PFSK-1 (cell line): ENCODE measurements at regions not wholly inside any gene's neighbourhood (a gene's known extent, or its start where the extent isn't known, plus 50 kb on each side); places are given as distances from the start of the nearest gene placed in this dataset.

Experiments
- FOXP2 ChIP-seq: optimal IDR thresholded peaks from 2 replicates; pipeline ENCODE3; 2011; ENCODE audit warnings: borderline replicate concordance, control low read depth, inconsistent platforms; ENCODE audit not compliant: insufficient read depth; ENCODE audit errors: extremely low read length, extremely low read depth
- POLR2AphosphoS5 ChIP-seq: IDR thresholded peaks from 2 replicates; pipeline ENCODE4 v1.6.1; 2012; ENCODE audit warnings: low read depth, mild to moderate bottlenecking, control low read depth, low read length, moderate library complexity
- SIN3A ChIP-seq: IDR thresholded peaks from 2 replicates; pipeline ENCODE4 v1.6.1; 2012; ENCODE audit warnings: mild to moderate bottlenecking, low read length, moderate library complexity, borderline replicate concordance; ENCODE audit not compliant: insufficient read depth
- TAF1 ChIP-seq: IDR thresholded peaks from 2 replicates; pipeline ENCODE4 v1.6.1; 2012; ENCODE audit warnings: low read length, control low read depth, borderline replicate concordance; ENCODE audit not compliant: insufficient read depth
- TF ChIP-seq, protein P1 (sequence below), 2 experiments: IDR thresholded peaks; 2 replicates each; pipeline versions ENCODE4 v1.6.1 to v1.8.0; 2011 to 2012; ENCODE audit warnings: low read depth in 2 of 2, low read length in 2 of 2, control low read depth in 1 of 2, inconsistent platforms in 1 of 2, mild to moderate bottlenecking in 1 of 2, moderate library complexity in 1 of 2; ENCODE audit not compliant: insufficient read depth in 1 of 2

DNA sequence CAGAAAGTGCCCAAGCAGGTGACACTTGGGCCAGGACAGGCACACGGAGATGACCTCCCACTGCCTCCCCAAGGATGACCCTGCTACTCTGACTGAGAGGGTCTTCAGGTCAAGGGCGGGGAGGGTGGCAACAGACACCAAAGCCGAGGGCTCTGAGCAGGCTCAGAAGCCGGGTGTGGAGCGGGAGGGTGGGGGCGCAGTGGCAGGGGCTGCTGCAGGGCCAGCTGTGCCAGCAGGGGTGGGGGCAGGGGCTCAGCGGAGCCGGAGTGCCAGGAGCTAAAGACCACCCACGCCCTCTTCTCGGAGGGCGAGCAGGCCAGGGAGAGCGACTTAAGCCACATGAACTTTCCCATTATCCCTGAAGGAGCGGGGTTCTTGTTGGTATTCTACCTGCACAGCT lies 93.3 kb upstream of the MBOAT2 start:
- TF ChIP-seq TAF1 (no peak), POLR2AphosphoS5 (no peak), SIN3A (no peak), FOXP2 (no peak)
- TF ChIP-seq, protein P1, sequence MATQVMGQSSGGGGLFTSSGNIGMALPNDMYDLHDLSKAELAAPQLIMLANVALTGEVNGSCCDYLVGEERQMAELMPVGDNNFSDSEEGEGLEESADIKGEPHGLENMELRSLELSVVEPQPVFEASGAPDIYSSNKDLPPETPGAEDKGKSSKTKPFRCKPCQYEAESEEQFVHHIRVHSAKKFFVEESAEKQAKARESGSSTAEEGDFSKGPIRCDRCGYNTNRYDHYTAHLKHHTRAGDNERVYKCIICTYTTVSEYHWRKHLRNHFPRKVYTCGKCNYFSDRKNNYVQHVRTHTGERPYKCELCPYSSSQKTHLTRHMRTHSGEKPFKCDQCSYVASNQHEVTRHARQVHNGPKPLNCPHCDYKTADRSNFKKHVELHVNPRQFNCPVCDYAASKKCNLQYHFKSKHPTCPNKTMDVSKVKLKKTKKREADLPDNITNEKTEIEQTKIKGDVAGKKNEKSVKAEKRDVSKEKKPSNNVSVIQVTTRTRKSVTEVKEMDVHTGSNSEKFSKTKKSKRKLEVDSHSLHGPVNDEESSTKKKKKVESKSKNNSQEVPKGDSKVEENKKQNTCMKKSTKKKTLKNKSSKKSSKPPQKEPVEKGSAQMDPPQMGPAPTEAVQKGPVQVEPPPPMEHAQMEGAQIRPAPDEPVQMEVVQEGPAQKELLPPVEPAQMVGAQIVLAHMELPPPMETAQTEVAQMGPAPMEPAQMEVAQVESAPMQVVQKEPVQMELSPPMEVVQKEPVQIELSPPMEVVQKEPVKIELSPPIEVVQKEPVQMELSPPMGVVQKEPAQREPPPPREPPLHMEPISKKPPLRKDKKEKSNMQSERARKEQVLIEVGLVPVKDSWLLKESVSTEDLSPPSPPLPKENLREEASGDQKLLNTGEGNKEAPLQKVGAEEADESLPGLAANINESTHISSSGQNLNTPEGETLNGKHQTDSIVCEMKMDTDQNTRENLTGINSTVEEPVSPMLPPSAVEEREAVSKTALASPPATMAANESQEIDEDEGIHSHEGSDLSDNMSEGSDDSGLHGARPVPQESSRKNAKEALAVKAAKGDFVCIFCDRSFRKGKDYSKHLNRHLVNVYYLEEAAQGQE (IDR thresholded peaks at IDR 0.05; ENCODE audit: insufficient read depth in 1 of 2, low read depth in 2 of 2, low read length in 2 of 2) = no peak

DNA sequence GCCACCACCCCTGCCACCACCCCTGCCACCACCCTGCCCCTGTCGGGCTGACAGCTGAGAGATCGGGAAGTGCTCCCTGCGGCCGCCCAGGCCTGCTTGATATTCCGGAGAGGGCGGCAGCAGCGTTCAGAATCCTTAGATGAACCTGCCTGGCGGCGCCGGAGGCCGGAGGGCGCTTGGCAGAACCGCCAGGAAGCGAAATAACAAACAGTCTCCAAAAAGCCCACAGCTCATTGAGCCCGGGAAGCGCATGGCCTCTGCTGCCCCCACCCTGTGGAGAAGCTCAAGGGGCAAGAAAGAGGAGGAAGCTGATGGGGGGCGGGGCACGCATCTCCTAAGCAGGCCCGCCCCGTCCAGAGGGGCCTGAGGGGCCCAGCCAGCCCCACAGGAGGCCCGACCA lies 92.2 kb upstream of the MBOAT2 start:
- TF ChIP-seq SIN3A = no peak
- no peak for TF ChIP-seq POLR2AphosphoS5
- TF ChIP-seq TAF1 = no peak
- TF ChIP-seq, protein P1 (IDR thresholded peaks at IDR 0.05; ENCODE audit: insufficient read depth in 1 of 2, low read depth in 2 of 2, low read length in 2 of 2) = no peak
- TF ChIP-seq FOXP2 = no peak

DNA sequence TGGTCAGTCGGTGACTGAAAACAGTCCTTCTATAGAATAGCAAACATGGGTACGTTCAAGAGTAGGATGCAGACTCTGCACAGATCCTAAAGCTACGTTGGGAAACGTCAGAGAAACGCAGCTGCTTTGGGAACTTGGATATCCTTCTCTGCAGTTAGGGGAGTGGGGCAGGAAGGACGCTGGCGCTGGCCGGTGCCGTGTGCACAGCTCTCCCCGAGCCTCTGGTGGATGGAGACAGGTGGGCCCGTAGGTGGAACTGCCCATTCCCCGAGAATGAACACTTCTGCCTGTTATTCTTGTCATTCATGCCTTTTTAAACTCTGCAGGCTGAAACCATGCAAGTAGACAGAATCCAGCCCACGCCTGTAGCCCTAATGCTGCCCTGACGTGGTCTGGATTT lies 91.7 kb upstream of the MBOAT2 start:
- TF ChIP-seq, protein P1 (IDR thresholded peaks at IDR 0.05; ENCODE audit: insufficient read depth in 1 of 2, low read depth in 2 of 2, low read length in 2 of 2) = no peak
- TF ChIP-seq POLR2AphosphoS5 (no peak), SIN3A (no peak), TAF1 (no peak), FOXP2 (no peak)

DNA sequence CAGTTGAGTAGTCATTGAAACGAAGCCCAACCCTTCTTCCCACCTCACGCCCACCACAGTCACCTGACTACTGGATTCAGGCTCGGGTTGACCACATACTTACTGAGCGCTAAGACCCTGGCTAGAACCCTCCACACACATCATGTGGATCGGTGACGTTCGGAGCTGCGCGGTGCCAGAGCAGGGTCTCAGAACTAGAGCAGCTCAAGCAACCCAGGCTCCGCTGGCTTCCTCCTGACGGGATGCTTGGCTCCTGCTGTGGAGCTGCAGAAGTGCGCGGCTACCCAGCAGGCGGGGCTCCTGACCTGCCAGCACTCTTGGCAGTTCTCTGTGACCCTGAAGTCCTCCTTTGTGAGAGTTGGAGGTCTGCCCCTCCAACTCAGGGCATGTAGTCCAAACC lies 90.6 kb upstream of the MBOAT2 start:
- TF ChIP-seq TAF1 = no peak
- TF ChIP-seq SIN3A = no peak
- TF ChIP-seq, protein P1 (IDR thresholded peaks at IDR 0.05; ENCODE audit: insufficient read depth in 1 of 2, low read depth in 2 of 2, low read length in 2 of 2) = no peak
- no peak for TF ChIP-seq POLR2AphosphoS5
- no peak for TF ChIP-seq FOXP2

DNA sequence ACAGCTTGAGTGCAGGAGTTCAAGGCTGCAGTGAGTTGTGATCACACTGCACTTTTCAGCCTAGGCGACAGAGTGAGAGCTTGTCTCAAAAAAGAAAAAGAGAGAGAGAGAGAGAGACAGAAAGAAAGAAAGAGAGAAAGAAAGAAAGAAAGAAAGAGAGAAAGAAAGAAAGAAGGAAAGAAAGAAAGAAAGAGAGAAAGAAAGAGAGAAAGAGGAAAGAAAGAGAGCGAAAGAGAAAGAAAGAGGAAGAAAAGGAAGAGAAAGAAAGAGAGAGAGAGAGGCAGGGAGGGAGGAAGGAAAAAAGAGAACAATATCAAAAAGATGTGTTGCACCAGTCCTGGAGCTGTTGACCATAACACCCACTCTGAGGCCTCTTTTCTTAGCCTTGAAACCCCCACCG lies 89.8 kb upstream of the MBOAT2 start:
- TF ChIP-seq POLR2AphosphoS5 = no peak
- TF ChIP-seq SIN3A = no peak
- TF ChIP-seq, protein P1 (IDR thresholded peaks at IDR 0.05; ENCODE audit: insufficient read depth in 1 of 2, low read depth in 2 of 2, low read length in 2 of 2) = no peak
- no peak for TF ChIP-seq TAF1
- no peak for TF ChIP-seq FOXP2
